ENCODE measurements at regions not wholly inside any gene's neighbourhood (a gene's known extent, or its start where the extent isn't known, plus 50 kb on each side); places are given as distances from the start of the nearest gene placed in this dataset.

GRCh38 chr6:163815796-163816195 is 401.3 kb downstream of the QKI start:
- TF ChIP-seq CEBPB (IDR thresholded peaks at IDR 0.05; ENCODE audit: low read depth, low read length), result no peak
- no peak for TF ChIP-seq RCOR1 (IDR thresholded peaks at IDR 0.05; ENCODE audit: insufficient replicate concordance, low read length)
- TF ChIP-seq CHD1 (IDR thresholded peaks at IDR 0.05; ENCODE audit: low read depth, low read length), result no peak
- TF ChIP-seq MXI1 (IDR thresholded peaks at IDR 0.05; ENCODE audit: borderline replicate concordance, low read depth, low read length), result no peak
- no peak for TF ChIP-seq POLR2A (IDR thresholded peaks at IDR 0.05; ENCODE audit: low read depth, low read length)
- TF ChIP-seq CTCF (conservative IDR thresholded peaks at IDR 0.05; ENCODE audit: low read depth, low read length), result no peak
- no peak for TF ChIP-seq RAD21 (IDR thresholded peaks at IDR 0.05; ENCODE audit: low read length)
- no peak for TF ChIP-seq SMC3 (IDR thresholded peaks at IDR 0.05; ENCODE audit: low read depth, low read length)
- no peak for TF ChIP-seq USF2 (IDR thresholded peaks at IDR 0.05; ENCODE audit: low read depth, low read length)

All from IMR-90 (cell line).